ENCODE measurements at regions not wholly inside any gene's neighbourhood (a gene's known extent, or its start where the extent isn't known, plus 50 kb on each side); places are given as distances from the start of the nearest gene placed in this dataset.

GRCh38 chr3:23112491-23112890 is 90.6 kb upstream of the UBE2E2 start:
- TF ChIP-seq GABPA (IDR thresholded peaks at IDR 0.05; ENCODE audit: low read depth) = no peak
- TF ChIP-seq CTCF (IDR thresholded peaks at IDR 0.05) = no peak
- no peak for TF ChIP-seq RAD21 (IDR thresholded peaks at IDR 0.05; ENCODE audit: low read length)
- no peak for TF ChIP-seq TAF1 (IDR thresholded peaks at IDR 0.05; ENCODE audit: borderline replicate concordance, low read depth, low read length)
- no peak for TF ChIP-seq EP300 (IDR thresholded peaks at IDR 0.05; ENCODE audit: borderline replicate concordance in 1 of 2, low read depth in 1 of 2, low read length in 1 of 2)
- TF ChIP-seq GATA2 (CRISPR knock-in tag; IDR thresholded peaks at IDR 0.05) = no peak

Measured in SK-N-SH (cell line).